ENCODE measurements at regions not wholly inside any gene's neighbourhood (a gene's known extent, or its start where the extent isn't known, plus 50 kb on each side); places are given as distances from the start of the nearest gene placed in this dataset.

- TF ChIP-seq CTCF (IDR thresholded peaks at IDR 0.05) (no peak), POLR2A (IDR thresholded peaks at IDR 0.05) (no peak)
Measured at GRCh38 chr3:105235221-105235620, 131.5 kb upstream of the ALCAM start.
